ENCODE measurements at regions not wholly inside any gene's neighbourhood (a gene's known extent, or its start where the extent isn't known, plus 50 kb on each side); places are given as distances from the start of the nearest gene placed in this dataset.

DNA sequence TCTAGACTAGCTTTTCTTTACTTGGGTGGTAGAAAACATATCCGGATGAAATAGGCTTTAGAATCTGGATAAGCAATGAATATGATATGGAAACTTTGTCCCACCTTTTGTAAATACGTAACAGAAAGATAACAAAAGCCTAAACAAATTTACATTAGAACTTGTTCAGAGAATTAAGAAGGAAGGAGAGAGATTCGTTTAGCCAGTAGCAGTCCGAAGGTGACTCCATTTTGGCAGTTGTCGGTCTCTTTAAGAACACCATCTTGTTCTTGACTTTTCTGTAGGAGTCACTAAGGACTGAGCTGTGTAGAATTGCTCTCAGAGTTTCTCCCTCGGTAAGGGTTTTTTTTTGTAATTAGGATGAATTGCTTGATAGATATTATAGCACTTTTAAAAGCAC is 475.1 kb downstream of the PCNX1 start:
- 99% methylated on average over 3 of the region's 6 CpGs for WGBS
- peaks cover 0 to 2% of the 10 kb centered on the region in 2 experiments for H3K36me3 ChIP-seq (ENCODE audit: control insufficient read depth in 1 of 2, insufficient read depth in 2 of 2, low read depth in 1 of 2, low read length in 2 of 2)
- no peaks in the 10 kb centered on the region for H3K27me3 ChIP-seq (ENCODE audit: control insufficient read depth in 1 of 2, insufficient read depth in 1 of 2, low read length in 2 of 2)

DNA sequence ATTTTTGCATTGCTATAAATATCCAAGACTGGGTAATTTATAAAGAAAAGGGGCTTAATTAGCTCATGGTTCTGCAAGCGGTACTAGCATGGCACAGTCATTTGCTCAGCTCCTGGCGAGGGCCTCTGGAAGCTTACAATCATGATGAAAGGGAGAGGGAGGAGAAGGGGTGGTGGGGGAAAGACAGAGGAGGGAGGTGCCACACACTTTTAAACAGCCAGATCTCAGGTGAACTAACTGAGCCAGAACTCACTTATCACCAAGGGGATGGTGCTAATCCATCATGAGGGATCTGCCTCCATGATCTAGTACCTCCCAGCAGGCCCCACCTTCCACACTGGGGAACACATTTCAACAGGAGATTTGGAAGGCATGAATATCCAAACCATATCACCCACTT is 476.3 kb downstream of the PCNX1 start:
- H3K18ac ChIP-seq (ENCODE audit: low read depth in 1 of 2, low read length in 2 of 2), result no peak overlapping the region
- WGBS, result 92% methylated on average over 2 of the region's 2 CpGs
- no peak overlapping the region for H3K4me3 ChIP-seq (ENCODE audit: insufficient read depth in 1 of 2, low read depth in 1 of 2, low read length in 2 of 2)
- no peaks in the 10 kb centered on the region for H3K4me1 ChIP-seq (ENCODE audit: control insufficient read depth, insufficient read depth, low read depth, low read length)
- H3K27ac ChIP-seq (ENCODE audit: low read length, poor library complexity, severe bottlenecking), result no peak overlapping the region
- H2AK5ac ChIP-seq (ENCODE audit: low read length, severe bottlenecking), result no peak overlapping the region
- peaks cover 20% of the 10 kb centered on the region for H3K79me1 ChIP-seq (replicated peaks; ENCODE audit: low read length, poor library complexity, severe bottlenecking)
- H2BK5ac ChIP-seq (ENCODE audit: low read depth, low read length, poor library complexity, severe bottlenecking), result no peak overlapping the region
- H3K9ac ChIP-seq (ENCODE audit: low read length), result no peak overlapping the region
- no peak overlapping the region for H2BK120ac ChIP-seq (ENCODE audit: low read depth, low read length)
- no peak overlapping the region for H3K23ac ChIP-seq (ENCODE audit: low read length in 2 of 2)
- no peaks in the 10 kb centered on the region for H3K9me3 ChIP-seq (ENCODE audit: control insufficient read depth, low read length)
- H3K14ac ChIP-seq (ENCODE audit: low read length in 2 of 2), result no peak overlapping the region
- no peaks in the 10 kb centered on the region for H3K36me3 ChIP-seq (ENCODE audit: control insufficient read depth in 1 of 2, insufficient read depth in 2 of 2, low read depth in 1 of 2, low read length in 2 of 2)
- DNase-seq, result no peak
- no peak overlapping the region for H3K4ac ChIP-seq (ENCODE audit: low read depth in 1 of 2, low read length in 2 of 2)
- H2AFZ ChIP-seq (ENCODE audit: low read depth, low read length), result no peak overlapping the region
- no peaks in the 10 kb centered on the region for H3K27me3 ChIP-seq (ENCODE audit: control insufficient read depth in 1 of 2, insufficient read depth in 1 of 2, low read length in 2 of 2)
- H4K8ac ChIP-seq (ENCODE audit: low read length), result no peak overlapping the region
- no peak overlapping the region for H4K91ac ChIP-seq (ENCODE audit: low read length)
- H3K4me2 ChIP-seq (ENCODE audit: low read length, poor library complexity, severe bottlenecking), result peak overlapping the region; percentile 21
- H2BK15ac ChIP-seq (ENCODE audit: low read depth, poor library complexity, severe bottlenecking), result no peak overlapping the region
- H2BK12ac ChIP-seq (ENCODE audit: low read length in 2 of 2), result no peak overlapping the region

More for the DNA sequence above, 475.1 kb downstream of the PCNX1 start:
- Histone ChIP-seq H3K4me2 (ENCODE audit: low read length, poor library complexity, severe bottlenecking) (no peak overlapping the region), H3K9ac (ENCODE audit: low read length) (no peak overlapping the region), H3K14ac (ENCODE audit: low read length in 2 of 2) (no peak overlapping the region), H3K4me1 (ENCODE audit: control insufficient read depth, insufficient read depth, low read depth, low read length) (no peaks in the 10 kb centered on the region), H3K18ac (ENCODE audit: low read depth in 1 of 2, low read length in 2 of 2) (no peak overlapping the region), H4K8ac (ENCODE audit: low read length) (no peak overlapping the region), H2BK5ac (ENCODE audit: low read depth, low read length, poor library complexity, severe bottlenecking) (no peak overlapping the region), H3K79me1 (replicated peaks; ENCODE audit: low read length, poor library complexity, severe bottlenecking) (peaks cover 21% of the 10 kb centered on the region), H3K23ac (ENCODE audit: low read length in 2 of 2) (no peak overlapping the region), H2BK12ac (ENCODE audit: low read length in 2 of 2) (no peak overlapping the region), H3K4ac (ENCODE audit: low read depth in 1 of 2, low read length in 2 of 2) (no peak overlapping the region), H2BK120ac (ENCODE audit: low read depth, low read length) (no peak overlapping the region), H2AK5ac (ENCODE audit: low read length, severe bottlenecking) (no peak overlapping the region), H4K91ac (ENCODE audit: low read length) (no peak overlapping the region), H2AFZ (ENCODE audit: low read depth, low read length) (no peak overlapping the region), H3K27ac (ENCODE audit: low read length, poor library complexity, severe bottlenecking) (no peak overlapping the region), H3K4me3 (ENCODE audit: insufficient read depth in 1 of 2, low read depth in 1 of 2, low read length in 2 of 2) (no peak overlapping the region), H2BK15ac (ENCODE audit: low read depth, poor library complexity, severe bottlenecking) (no peak overlapping the region), H3K9me3 (ENCODE audit: control insufficient read depth, low read length) (no peaks in the 10 kb centered on the region)
- DNase-seq, result no peak

DNA sequence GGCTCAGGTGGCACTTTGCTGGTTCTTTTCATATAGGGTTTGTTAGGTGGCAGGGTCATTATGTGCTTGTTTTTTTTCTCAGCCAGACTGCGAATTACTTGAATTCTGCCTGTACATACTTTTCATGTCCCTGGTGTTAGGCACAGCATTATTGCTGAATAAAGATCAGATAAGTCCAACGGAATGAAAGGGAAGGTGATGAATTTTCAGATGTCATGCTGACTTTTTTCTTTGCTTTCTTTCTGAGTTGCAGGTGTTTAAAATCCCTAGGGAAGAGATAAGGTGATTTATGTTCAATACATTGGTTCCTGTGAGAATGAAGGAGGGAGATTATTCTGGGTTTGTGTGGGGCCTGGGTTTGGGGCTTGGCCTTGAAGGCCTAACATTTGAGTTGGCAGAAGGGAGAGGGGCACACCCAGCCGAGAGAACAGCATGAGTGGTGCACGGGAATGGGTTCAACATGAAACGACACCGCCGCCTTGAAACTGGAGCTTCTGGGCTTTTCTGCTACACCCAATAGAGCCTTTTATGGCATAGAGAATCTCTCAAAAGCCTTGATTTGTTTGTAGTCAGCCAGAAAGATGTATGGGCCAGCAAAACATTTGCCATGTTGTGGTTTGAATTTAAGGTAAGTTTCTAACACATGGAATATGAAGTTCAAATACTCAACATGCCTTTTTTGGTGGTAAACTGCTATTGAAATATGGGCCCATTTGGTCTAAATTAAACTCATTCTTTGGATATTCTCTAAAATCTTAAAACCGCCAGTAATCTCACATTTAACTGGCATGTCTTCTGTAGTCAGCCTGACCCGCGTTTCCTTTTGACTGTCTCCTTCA is 477.0 kb downstream of the PCNX1 start:
- H3K27ac ChIP-seq (ENCODE audit: low read length, poor library complexity, severe bottlenecking), result no peak overlapping the region
- H3K9me3 ChIP-seq (ENCODE audit: control insufficient read depth, low read length), result no peaks in the 10 kb centered on the region

DNA sequence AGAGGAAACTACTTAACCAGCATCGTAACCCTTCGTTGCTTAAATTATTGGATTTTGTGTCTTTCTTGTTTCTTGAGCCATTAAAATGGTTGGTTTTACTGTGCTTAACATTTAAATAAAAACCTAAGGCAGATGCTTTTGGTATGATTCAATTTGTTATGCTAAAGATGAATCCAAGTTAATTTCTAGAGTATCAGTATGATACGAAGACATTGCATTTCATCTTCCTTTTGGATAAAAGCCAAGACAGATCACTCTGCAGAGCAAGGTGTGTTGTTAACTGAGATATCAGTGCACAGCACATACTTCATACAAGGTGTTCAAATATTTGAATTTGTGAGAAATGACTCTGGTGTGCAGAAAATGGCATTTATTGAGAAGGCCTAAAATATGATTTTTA is 480.5 kb downstream of the PCNX1 start:
- Histone ChIP-seq H3K4me2 (ENCODE audit: low read length, poor library complexity, severe bottlenecking) (no peak overlapping the region), H2BK5ac (ENCODE audit: low read depth, low read length, poor library complexity, severe bottlenecking) (no peak overlapping the region), H3K4ac (ENCODE audit: low read depth in 1 of 2, low read length in 2 of 2) (no peak overlapping the region), H2AFZ (ENCODE audit: low read depth, low read length) (no peak overlapping the region), H2BK12ac (ENCODE audit: low read length in 2 of 2) (no peak overlapping the region), H3K4me3 (ENCODE audit: insufficient read depth in 1 of 2, low read depth in 1 of 2, low read length in 2 of 2) (no peak overlapping the region), H3K27me3 (ENCODE audit: control insufficient read depth in 1 of 2, insufficient read depth in 1 of 2, low read length in 2 of 2) (no peaks in the 10 kb centered on the region), H3K9ac (ENCODE audit: low read length) (no peak overlapping the region), H2AK5ac (ENCODE audit: low read length, severe bottlenecking) (no peak overlapping the region), H3K23ac (ENCODE audit: low read length in 2 of 2) (no peak overlapping the region), H3K79me1 (replicated peaks; ENCODE audit: low read length, poor library complexity, severe bottlenecking) (peaks cover 16% of the 10 kb centered on the region), H3K4me1 (ENCODE audit: control insufficient read depth, insufficient read depth, low read depth, low read length) (no peaks in the 10 kb centered on the region), H3K36me3 (ENCODE audit: control insufficient read depth in 1 of 2, insufficient read depth in 2 of 2, low read depth in 1 of 2, low read length in 2 of 2) (no peaks in the 10 kb centered on the region), H2BK15ac (ENCODE audit: low read depth, poor library complexity, severe bottlenecking) (no peak overlapping the region), H3K14ac (ENCODE audit: low read length in 2 of 2) (no peak overlapping the region), H2BK120ac (ENCODE audit: low read depth, low read length) (no peak overlapping the region), H4K91ac (ENCODE audit: low read length) (no peak overlapping the region), H3K27ac (ENCODE audit: low read length, poor library complexity, severe bottlenecking) (no peak overlapping the region), H3K18ac (ENCODE audit: low read depth in 1 of 2, low read length in 2 of 2) (no peak overlapping the region), H4K8ac (ENCODE audit: low read length) (no peak overlapping the region), H3K9me3 (ENCODE audit: control insufficient read depth, low read length) (no peaks in the 10 kb centered on the region)
- 97% methylated on average over 2 of the region's 3 CpGs for WGBS
- DNase-seq, result no peak

More for the DNA sequence above, 477.0 kb downstream of the PCNX1 start:
- H2BK12ac ChIP-seq (ENCODE audit: low read length in 2 of 2), result no peak overlapping the region
- WGBS, result 91% methylated on average over 10 of the region's 10 CpGs
- no peak overlapping the region for H4K8ac ChIP-seq (ENCODE audit: low read length)
- no peak overlapping the region for H2AFZ ChIP-seq (ENCODE audit: low read depth, low read length)
- no peak overlapping the region for H2BK5ac ChIP-seq (ENCODE audit: low read depth, low read length, poor library complexity, severe bottlenecking)
- no peak overlapping the region for H3K4me3 ChIP-seq (ENCODE audit: insufficient read depth in 1 of 2, low read depth in 1 of 2, low read length in 2 of 2)
- H2BK15ac ChIP-seq (ENCODE audit: low read depth, poor library complexity, severe bottlenecking), result no peak overlapping the region
- peaks cover 20% of the 10 kb centered on the region for H3K79me1 ChIP-seq (replicated peaks; ENCODE audit: low read length, poor library complexity, severe bottlenecking)
- H3K18ac ChIP-seq (ENCODE audit: low read depth in 1 of 2, low read length in 2 of 2), result peak overlapping the region in 1 of 2 experiments; percentile 8
- no peak overlapping the region for H3K4ac ChIP-seq (ENCODE audit: low read depth in 1 of 2, low read length in 2 of 2)
- H3K4me1 ChIP-seq (ENCODE audit: control insufficient read depth, insufficient read depth, low read depth, low read length), result no peaks in the 10 kb centered on the region
- peak overlapping the region in 1 of 2 experiments; percentile 28 for H3K14ac ChIP-seq (ENCODE audit: low read length in 2 of 2)
- no peaks in the 10 kb centered on the region for H3K36me3 ChIP-seq (ENCODE audit: control insufficient read depth in 1 of 2, insufficient read depth in 2 of 2, low read depth in 1 of 2, low read length in 2 of 2)
- DNase-seq, result no peak
- no peaks in the 10 kb centered on the region for H3K27me3 ChIP-seq (ENCODE audit: control insufficient read depth in 1 of 2, insufficient read depth in 1 of 2, low read length in 2 of 2)
- no peak overlapping the region for H3K9ac ChIP-seq (ENCODE audit: low read length)
- no peak overlapping the region for H4K91ac ChIP-seq (ENCODE audit: low read length)
- H2BK120ac ChIP-seq (ENCODE audit: low read depth, low read length), result no peak overlapping the region
- H2AK5ac ChIP-seq (ENCODE audit: low read length, severe bottlenecking), result no peak overlapping the region
- no peak overlapping the region for H3K4me2 ChIP-seq (ENCODE audit: low read length, poor library complexity, severe bottlenecking)
- no peak overlapping the region for H3K23ac ChIP-seq (ENCODE audit: low read length in 2 of 2)

All from mesenchymal stem cell (in vitro differentiated cells and primary cell).